D721Med (cell line): ENCODE measurements at regions not wholly inside any gene's neighbourhood (a gene's known extent, or its start where the extent isn't known, plus 50 kb on each side); places are given as distances from the start of the nearest gene placed in this dataset.
"Not testable (repeated sequence)": the region's sequence is repeated elsewhere in the genome, so short reads cannot be mapped to it uniquely, and the experiment has no call there.

Experiments
- DNase-seq: peaks from one replicate; pipeline ENCODE4 v3.0.0; 2011; ENCODE audit warnings: low spot score; ENCODE audit not compliant: insufficient read length
- FAIRE-seq: peaks from 2 replicates; lab custom pipeline; 2011; peaks lifted over from hg19 to GRCh38; lab: Jason Lieb, UNC
- TF ChIP-seq, protein P1 (sequence below): IDR thresholded peaks from 2 replicates; pipeline ENCODE4 v1.5.1; 2012; ENCODE audit warnings: mild to moderate bottlenecking, control low read depth; ENCODE audit not compliant: insufficient read depth; ENCODE audit errors: missing control alignments

DNA sequence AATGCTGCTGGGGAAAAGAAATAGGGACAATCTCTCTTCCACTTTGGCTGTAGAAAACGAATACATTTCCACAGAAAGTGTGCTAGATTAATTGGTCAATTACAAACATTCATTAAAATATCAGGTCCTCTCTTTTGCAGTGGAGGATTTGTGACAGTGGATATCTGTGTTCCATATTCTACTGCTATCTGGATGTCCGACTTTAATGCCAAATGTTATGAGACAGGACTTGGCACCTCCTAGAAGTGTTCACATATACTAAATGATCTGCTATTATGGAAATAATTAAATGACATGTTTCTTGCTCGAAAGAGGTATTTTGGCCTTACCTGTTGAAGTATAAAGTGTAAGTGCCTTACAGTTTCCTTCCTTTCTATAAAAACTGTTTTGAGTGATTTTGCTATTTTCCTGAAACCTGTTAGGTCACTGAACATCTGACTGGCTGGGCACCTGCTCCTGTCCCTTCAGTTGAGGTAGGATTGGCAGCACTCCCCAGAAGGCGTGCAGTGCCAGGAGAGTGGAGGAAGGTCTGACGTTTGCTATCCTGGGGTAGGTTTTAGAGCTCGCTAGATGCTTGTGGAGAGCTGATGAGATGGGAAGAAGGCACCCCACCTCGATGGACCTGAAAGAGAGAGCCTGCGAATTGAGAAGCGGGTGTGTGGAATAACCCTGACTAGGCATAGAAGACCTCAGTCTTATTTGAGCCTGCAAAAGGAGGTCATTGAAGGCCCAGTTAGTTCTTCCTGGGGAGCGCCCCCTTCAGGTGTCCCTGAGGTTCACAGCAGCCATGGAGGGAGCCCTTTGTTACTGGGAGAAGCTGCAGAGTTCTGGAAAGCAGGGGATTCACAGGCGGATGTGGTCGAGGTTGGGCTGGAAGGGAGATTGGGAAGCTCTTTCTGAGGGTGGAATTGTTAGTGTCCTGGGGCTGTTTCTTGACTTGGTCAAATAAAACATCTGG, 159.4 kb upstream of the ZNF267 start:
- no peak for DNase-seq
- FAIRE-seq, result no peak
- TF ChIP-seq, protein P1, sequence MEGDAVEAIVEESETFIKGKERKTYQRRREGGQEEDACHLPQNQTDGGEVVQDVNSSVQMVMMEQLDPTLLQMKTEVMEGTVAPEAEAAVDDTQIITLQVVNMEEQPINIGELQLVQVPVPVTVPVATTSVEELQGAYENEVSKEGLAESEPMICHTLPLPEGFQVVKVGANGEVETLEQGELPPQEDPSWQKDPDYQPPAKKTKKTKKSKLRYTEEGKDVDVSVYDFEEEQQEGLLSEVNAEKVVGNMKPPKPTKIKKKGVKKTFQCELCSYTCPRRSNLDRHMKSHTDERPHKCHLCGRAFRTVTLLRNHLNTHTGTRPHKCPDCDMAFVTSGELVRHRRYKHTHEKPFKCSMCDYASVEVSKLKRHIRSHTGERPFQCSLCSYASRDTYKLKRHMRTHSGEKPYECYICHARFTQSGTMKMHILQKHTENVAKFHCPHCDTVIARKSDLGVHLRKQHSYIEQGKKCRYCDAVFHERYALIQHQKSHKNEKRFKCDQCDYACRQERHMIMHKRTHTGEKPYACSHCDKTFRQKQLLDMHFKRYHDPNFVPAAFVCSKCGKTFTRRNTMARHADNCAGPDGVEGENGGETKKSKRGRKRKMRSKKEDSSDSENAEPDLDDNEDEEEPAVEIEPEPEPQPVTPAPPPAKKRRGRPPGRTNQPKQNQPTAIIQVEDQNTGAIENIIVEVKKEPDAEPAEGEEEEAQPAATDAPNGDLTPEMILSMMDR, result peak; percentile 0

DNA sequence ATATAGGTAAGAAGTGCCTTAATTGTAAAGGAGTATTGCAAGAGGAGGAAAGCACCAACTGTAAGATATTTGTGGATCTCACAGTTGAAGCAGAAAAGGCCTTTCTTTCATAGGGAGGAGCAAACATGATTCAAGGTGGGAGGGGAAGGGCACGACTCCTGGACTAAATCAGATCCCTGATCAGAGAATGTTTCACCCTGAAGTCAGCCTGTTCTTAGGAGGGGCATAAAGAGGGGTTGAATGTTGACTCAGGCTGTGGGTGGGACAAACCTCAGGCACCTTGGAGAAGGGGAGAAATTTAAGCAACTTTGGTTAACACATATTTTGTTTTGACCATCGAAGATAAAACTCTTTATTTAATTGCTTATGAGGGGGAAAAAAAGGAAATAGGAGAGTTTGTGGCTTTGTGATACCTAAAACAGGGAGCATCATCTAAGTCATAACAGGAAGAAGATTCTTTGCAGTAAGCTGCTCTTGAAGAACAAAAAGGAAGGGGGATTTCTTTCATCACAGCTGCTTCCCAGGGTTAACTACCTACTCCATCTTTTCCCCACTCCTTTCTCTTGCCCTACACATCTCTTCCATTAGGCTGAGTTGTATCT, 158.6 kb upstream of the ZNF267 start:
- no peak for DNase-seq
- no peak for FAIRE-seq
- TF ChIP-seq, protein P1, result no peak

DNA sequence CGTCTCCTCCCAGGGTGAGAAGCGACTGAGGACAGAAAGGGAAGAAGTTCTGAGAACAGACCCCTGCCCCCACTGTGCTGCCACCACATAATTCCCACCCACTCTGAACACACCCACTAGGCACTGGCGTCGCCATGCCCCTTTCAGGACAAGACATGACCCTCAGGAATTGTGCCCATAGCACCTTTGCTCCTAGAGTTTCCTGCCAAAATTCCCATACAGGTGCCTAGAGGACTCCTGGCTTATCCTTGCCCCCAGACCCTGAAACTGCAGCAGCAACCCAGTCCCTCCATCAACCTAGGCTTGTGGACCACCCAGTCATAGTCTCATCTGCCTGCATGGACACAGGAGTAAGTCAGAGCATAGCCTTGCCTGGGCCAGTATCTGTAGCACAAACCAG, 157.7 kb upstream of the ZNF267 start:
- no peak for DNase-seq
- TF ChIP-seq, protein P1, result no peak
- no peak for FAIRE-seq

DNA sequence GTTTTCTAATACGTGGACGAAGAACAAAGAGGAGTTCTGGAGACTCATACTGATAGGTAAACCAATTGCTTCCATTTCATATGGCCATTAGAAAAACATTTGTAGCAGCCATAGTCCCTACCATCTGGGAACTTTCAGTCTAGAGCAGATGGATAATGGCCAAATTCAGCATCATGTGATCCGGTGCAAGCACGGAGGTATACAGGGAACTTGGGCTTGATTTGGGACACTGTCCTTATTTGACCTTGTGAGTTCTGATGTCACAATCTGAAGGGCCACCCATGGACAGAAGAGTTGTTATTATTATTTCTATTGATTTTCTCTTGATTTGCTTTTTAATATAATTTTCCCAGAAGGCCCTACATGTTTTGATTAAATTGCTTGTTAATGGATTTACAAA, 154.6 kb upstream of the ZNF267 start:
- FAIRE-seq (no peak), DNase-seq (no peak)
- TF ChIP-seq, protein P1, result no peak

DNA sequence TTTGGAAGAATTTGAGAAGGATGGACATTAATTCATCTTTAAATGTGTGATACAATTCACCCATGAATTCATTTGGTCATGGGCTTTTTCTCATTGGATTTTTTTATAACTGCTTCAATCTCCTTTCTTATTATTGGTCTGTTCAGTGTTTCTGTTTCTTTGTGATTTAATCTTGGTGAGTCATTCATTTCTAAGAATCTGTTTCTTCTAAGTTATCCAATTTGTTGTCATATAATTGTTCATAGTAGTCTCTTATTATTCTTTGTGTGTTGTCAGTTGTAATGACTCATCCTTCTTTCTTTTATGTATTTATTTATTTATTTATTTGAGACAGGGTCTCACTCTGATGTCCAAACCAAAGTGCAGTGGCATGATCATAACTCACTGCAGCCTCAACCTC, 146.1 kb upstream of the ZNF267 start:
- DNase-seq (no peak), FAIRE-seq (no peak)
- TF ChIP-seq, protein P1, result no peak

DNA sequence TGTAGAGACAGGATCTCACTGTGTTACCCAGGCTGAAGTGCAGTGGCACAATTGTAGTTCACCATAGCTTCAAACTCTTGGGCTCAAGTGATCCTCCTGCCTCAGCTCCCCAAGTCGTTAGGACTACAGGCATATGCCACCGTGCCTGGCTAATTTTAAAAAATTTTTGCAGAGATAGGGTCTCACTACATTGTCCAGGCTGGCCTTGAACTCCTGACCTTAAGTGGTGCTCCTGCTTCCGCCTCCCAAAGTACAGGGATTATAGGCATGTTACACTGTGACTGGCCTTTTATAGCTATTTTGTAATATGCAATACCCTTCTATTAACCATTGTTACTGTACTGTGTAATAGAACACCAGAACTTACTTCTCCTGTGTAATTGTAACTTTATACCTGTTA, 139.3 kb upstream of the ZNF267 start:
- TF ChIP-seq, protein P1, result no peak
- FAIRE-seq (no peak), DNase-seq (no peak)

DNA sequence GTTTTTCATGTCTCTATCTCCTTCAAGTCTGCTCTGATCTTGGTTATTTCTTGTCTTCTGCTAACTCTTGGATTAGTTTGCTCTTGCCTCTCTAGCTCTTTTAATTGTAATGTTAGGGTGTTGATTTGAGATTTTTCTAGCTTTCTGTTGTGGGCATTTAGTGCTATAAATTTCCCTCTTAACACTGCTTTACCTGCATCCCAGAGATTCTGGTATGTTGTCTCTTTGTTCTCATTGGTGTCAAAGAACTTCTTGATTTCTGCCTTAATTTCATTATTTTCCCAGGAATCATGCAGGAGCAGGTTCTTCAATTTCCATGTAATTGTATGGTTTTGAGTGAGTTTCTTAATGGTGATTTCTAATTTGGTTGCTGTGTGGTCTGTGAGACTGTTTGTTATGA, 128.5 kb upstream of the ZNF267 start:
- not testable (repeated sequence) for DNase-seq, FAIRE-seq
